ENCODE measurements at regions not wholly inside any gene's neighbourhood (a gene's known extent, or its start where the extent isn't known, plus 50 kb on each side); places are given as distances from the start of the nearest gene placed in this dataset.
A peak's percentile ranks its signal among the peaks of the same experiment; 100 is the strongest.

- Histone ChIP-seq H3K27me3 (ENCODE audit: low read length) (no peaks in the 10 kb centered on the region), H3K9ac (ENCODE audit: low read length) (peak overlapping the region; percentile 48), H3K36me3 (ENCODE audit: low read depth, low read length) (no peaks in the 10 kb centered on the region), H3K4me3 (ENCODE audit: low read length) (peak overlapping the region; percentile 82), H3K9me3 (ENCODE audit: low read length) (no peaks in the 10 kb centered on the region), H3K4me2 (ENCODE audit: low read length) (peak overlapping the region; percentile 89), H2AFZ (ENCODE audit: low read length) (peak overlapping the region; percentile 89), H3K79me2 (ENCODE audit: low read length) (no peaks in the 10 kb centered on the region), H3K4me1 (ENCODE audit: insufficient read depth, low read length) (peaks cover 15% of the 10 kb centered on the region), H3F3A (ENCODE audit: low read length, unreplicated experiment) (peaks cover 3% of the 10 kb centered on the region), H4K20me1 (ENCODE audit: low read length) (no peaks in the 10 kb centered on the region), H3K9me2 (replicated peaks; ENCODE audit: low read length) (no peaks in the 10 kb centered on the region), H3K27ac (ENCODE audit: low read length) (no peak overlapping the region)
- intact Hi-C loops (cut with micrococcal nuclease), result loop anchor here (5.0 kb wide), 2 partner anchors 137 to 252 kb away; no protein-coding TSS in a partner anchor
- no peak for DNase-seq
- TF ChIP-seq, protein P1, sequence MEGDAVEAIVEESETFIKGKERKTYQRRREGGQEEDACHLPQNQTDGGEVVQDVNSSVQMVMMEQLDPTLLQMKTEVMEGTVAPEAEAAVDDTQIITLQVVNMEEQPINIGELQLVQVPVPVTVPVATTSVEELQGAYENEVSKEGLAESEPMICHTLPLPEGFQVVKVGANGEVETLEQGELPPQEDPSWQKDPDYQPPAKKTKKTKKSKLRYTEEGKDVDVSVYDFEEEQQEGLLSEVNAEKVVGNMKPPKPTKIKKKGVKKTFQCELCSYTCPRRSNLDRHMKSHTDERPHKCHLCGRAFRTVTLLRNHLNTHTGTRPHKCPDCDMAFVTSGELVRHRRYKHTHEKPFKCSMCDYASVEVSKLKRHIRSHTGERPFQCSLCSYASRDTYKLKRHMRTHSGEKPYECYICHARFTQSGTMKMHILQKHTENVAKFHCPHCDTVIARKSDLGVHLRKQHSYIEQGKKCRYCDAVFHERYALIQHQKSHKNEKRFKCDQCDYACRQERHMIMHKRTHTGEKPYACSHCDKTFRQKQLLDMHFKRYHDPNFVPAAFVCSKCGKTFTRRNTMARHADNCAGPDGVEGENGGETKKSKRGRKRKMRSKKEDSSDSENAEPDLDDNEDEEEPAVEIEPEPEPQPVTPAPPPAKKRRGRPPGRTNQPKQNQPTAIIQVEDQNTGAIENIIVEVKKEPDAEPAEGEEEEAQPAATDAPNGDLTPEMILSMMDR (conservative IDR thresholded peaks at IDR 0.05; ENCODE audit: low read depth, low read length), result no peak
- no peak for TF ChIP-seq EZH2 (IDR thresholded peaks at IDR 0.05; ENCODE audit: low read length, unreplicated experiment)
- no peak for TF ChIP-seq EZH2phosphoT487 (IDR thresholded peaks at IDR 0.05; ENCODE audit: borderline replicate concordance, low read length)
- POLR2A ChIA-PET (ENCODE audit: unreplicated experiment), result interaction anchor here (0.6 to 0.8 kb wide), 3 partner anchors 55 to 1783 kb away, joined by 3 to 4 read pairs (median 3); a partner anchor contains a TSS
- no peak for ATAC-seq
- CTCF ChIA-PET, result interaction anchor here (0.7 to 1.5 kb wide), 2 partner anchors 18 to 145 kb away, joined by 3 to 7 read pairs; no protein-coding TSS in a partner anchor
- BruUV-seq (replicated peaks), result no TSS peak
These were observed 157.8 kb downstream of the OR2B2 start for GRCh38 chr6:27754408-27754782.

- Histone ChIP-seq H3F3A (ENCODE audit: low read length, unreplicated experiment) (peaks cover 3% of the 10 kb centered on the region), H2AFZ (ENCODE audit: low read length) (peak overlapping the region; percentile 89), H3K79me2 (ENCODE audit: low read length) (no peaks in the 10 kb centered on the region), H3K27me3 (ENCODE audit: low read length) (no peaks in the 10 kb centered on the region), H3K9me2 (replicated peaks; ENCODE audit: low read length) (no peaks in the 10 kb centered on the region), H3K9me3 (ENCODE audit: low read length) (no peaks in the 10 kb centered on the region), H3K4me2 (ENCODE audit: low read length) (peak overlapping the region; percentile 89), H4K20me1 (ENCODE audit: low read length) (no peaks in the 10 kb centered on the region), H3K4me1 (ENCODE audit: insufficient read depth, low read length) (peaks cover 15% of the 10 kb centered on the region), H3K27ac (ENCODE audit: low read length) (no peak overlapping the region), H3K4me3 (ENCODE audit: low read length) (peak overlapping the region; percentile 82), H3K9ac (ENCODE audit: low read length) (peak overlapping the region; percentile 48), H3K36me3 (ENCODE audit: low read depth, low read length) (no peaks in the 10 kb centered on the region)
- DNase-seq (peak; percentile 92), ATAC-seq (peak; percentile 70)
- ChIA-PET POLR2A (ENCODE audit: unreplicated experiment) (interaction anchor here (0.5 to 0.8 kb wide), 3 partner anchors 56 to 383 kb away, joined by 3 to 4 read pairs (median 3); a partner anchor contains a TSS), CTCF (interaction anchor here (0.7 to 1.5 kb wide), 2 partner anchors 19 to 144 kb away, joined by 3 to 7 read pairs; no protein-coding TSS in a partner anchor)
- no TSS peak for BruUV-seq (replicated peaks)
- intact Hi-C loops (cut with micrococcal nuclease), result loop anchor here (1.0 to 5.0 kb wide), 6 partner anchors 37 to 565 kb away; partner anchors contain the start of gene POM121L2
- TF ChIP-seq EZH2 (IDR thresholded peaks at IDR 0.05; ENCODE audit: low read length, unreplicated experiment) (no peak), EZH2phosphoT487 (IDR thresholded peaks at IDR 0.05; ENCODE audit: borderline replicate concordance, low read length) (no peak)
- TF ChIP-seq, protein P1 (conservative IDR thresholded peaks at IDR 0.05; ENCODE audit: low read depth, low read length), result 0 out of 2 replicates have a peak, but pooled peaks have one; percentile 11
These were observed 158.4 kb downstream of the OR2B2 start for GRCh38 chr6:27753668-27754407.

All from PC-3 (cell line).